Calu3 (cell line): ENCODE measurements at regions not wholly inside any gene's neighbourhood (a gene's known extent, or its start where the extent isn't known, plus 50 kb on each side); places are given as distances from the start of the nearest gene placed in this dataset.

Experiments
- BruUV-seq: library from RNA; stranded (reverse); fragments of 400-500 nt; replicated peaks from 2 replicates; lab custom pipeline; 2021; lab: Mats Ljungman, UMichigan
- CTCF ChIA-PET: fragments of 300-600 bp; sonication (Branson Sonifier 250); formaldehyde crosslinking; loops from one replicate; lab custom pipeline; 2022; ENCODE audit warnings: antibody characterized with exemption; lab: Charles Lee
- DNase-seq: peaks from one replicate; pipeline ENCODE4 v3.0.0; 2022
- H3K27ac Mint-ChIP-seq: one replicate; pipeline ENCODE4 v1.8.0; 2022; ENCODE audit warnings: mixed read lengths; ENCODE audit not compliant: unreplicated experiment
- H3K27me3 Mint-ChIP-seq: one replicate; pipeline ENCODE4 v1.8.0; 2022; ENCODE audit warnings: mixed read lengths; ENCODE audit not compliant: unreplicated experiment
- H3K36me3 Mint-ChIP-seq: one replicate; pipeline ENCODE4 v1.8.0; 2022; ENCODE audit warnings: mild to moderate bottlenecking, moderate library complexity, mixed read lengths; ENCODE audit not compliant: insufficient read depth, unreplicated experiment
- H3K4me1 Mint-ChIP-seq: one replicate; pipeline ENCODE4 v1.8.0; 2022; ENCODE audit warnings: mild to moderate bottlenecking, low read depth, mixed read lengths; ENCODE audit not compliant: unreplicated experiment
- H3K4me3 Mint-ChIP-seq: one replicate; pipeline ENCODE4 v1.8.0; 2022; ENCODE audit warnings: mild to moderate bottlenecking, low read depth, moderate library complexity, mixed read lengths; ENCODE audit not compliant: unreplicated experiment
- H3K9me3 Mint-ChIP-seq: one replicate; pipeline ENCODE4 v1.8.0; 2022; ENCODE audit warnings: low read depth, mixed read lengths; ENCODE audit not compliant: unreplicated experiment
- CTCF ChIP-seq: fragments of 200-600 bp; IDR thresholded peaks from one replicate; pipeline ENCODE4 v1.8.0; 2022; ENCODE audit warnings: antibody characterized with exemption; ENCODE audit not compliant: unreplicated experiment
- intact Hi-C: fragments of 100-400 bp; cut with micrococcal nuclease; formaldehyde crosslinking; loops from one replicate; pipeline ENCODE4 v1.10.0; 2022; ENCODE audit not compliant: unreplicated experiment

GRCh38 chr14:62081012-62081612 lies 318.9 kb downstream of the SNAPC1 start:
- no peak for DNase-seq
- intact Hi-C loops, result no loop called here

DNA sequence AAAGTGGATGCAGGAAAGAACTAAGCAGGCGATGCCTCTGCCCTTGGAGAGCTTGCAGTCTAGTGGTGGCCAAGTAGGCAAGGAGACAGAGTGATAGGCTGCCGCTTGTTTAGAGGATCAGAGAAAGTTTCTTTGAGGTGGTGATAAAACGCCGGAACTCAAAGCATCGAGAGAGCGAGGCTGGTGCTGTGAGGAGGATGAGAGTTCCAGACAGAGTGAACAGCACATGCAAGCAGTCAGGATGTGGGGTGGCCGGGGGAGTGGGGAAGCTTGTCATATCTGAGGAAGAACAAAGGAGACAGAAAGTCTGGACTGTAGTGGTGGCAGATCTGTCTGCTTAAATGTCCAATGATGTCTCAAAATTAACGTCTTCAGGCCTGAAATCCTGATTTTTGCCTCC lies 319.7 kb downstream of the SNAPC1 start:
- BruUV-seq, result no TSS peak
- no peak overlapping the region for H3K27ac Mint-ChIP-seq
- no peaks in the 10 kb centered on the region for H3K4me1 Mint-ChIP-seq
- H3K9me3 Mint-ChIP-seq, result peaks cover 2% of the 10 kb centered on the region
- no peak for DNase-seq
- CTCF ChIA-PET, result no interaction called here
- H3K36me3 Mint-ChIP-seq, result no peaks in the 10 kb centered on the region
- H3K27me3 Mint-ChIP-seq, result no peaks in the 10 kb centered on the region
- no peak for TF ChIP-seq CTCF
- no peak overlapping the region for H3K4me3 Mint-ChIP-seq
- intact Hi-C loops, result no loop called here

More at GRCh38 chr14:62081012-62081612, 318.9 kb downstream of the SNAPC1 start:
- H3K27ac Mint-ChIP-seq, result no peak overlapping the region
- CTCF ChIA-PET, result no interaction called here
- H3K36me3 Mint-ChIP-seq, result no peaks in the 10 kb centered on the region
- peaks cover 2% of the 10 kb centered on the region for H3K9me3 Mint-ChIP-seq
- no peak for TF ChIP-seq CTCF
- BruUV-seq, result no TSS peak
- H3K27me3 Mint-ChIP-seq, result no peaks in the 10 kb centered on the region
- H3K4me3 Mint-ChIP-seq, result no peak overlapping the region
- H3K4me1 Mint-ChIP-seq, result no peaks in the 10 kb centered on the region

DNA sequence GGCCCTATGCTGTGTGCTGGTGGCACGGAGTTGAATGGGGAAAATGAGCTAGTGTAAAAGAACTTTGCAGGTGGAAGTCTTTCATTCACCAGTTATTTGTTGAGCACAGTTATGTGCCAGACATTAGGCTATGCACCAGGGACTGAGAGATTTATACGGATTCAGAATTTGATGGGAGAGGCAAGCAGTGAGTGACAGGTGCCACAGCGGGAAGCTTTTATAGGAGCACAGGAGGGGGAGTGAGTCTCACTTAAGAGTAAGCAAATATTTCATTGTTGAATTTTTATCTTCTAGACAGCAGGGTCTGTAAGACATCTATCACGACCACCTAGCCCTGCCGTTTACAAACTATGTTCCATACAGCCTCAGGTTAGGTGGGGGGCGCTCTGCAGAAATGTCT lies 320.6 kb downstream of the SNAPC1 start:
- intact Hi-C loops, result no loop called here
- no TSS peak for BruUV-seq
- Mint-ChIP-seq H3K4me3 (no peak overlapping the region), H3K9me3 (peaks cover 2% of the 10 kb centered on the region), H3K27me3 (no peaks in the 10 kb centered on the region), H3K4me1 (no peaks in the 10 kb centered on the region), H3K27ac (no peak overlapping the region), H3K36me3 (no peaks in the 10 kb centered on the region)
- CTCF ChIA-PET, result no interaction called here
- DNase-seq, result no peak
- no peak for TF ChIP-seq CTCF

DNA sequence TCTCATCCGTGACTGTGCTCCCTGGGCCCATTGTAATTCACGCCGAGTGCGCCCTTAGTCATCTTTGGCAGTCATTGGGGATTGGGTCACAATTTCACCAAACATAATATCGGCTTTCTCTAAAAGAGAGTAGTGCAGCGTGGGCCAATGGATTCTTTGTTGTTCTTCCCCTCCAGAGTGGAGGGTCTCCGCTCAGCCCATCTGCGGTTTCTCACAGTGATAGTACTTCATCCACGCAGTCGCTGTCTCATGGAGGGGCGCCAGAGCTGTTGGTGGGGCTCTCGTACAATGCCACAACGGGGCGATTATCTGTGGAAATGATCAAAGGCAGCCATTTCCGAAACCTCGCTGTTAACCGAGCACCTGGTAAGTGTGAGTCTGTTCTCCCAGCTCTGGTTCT lies 321.8 kb downstream of the SNAPC1 start:
- TF ChIP-seq CTCF, result no peak
- Mint-ChIP-seq H3K9me3 (peaks cover 2% of the 10 kb centered on the region), H3K27ac (no peak overlapping the region), H3K4me3 (no peak overlapping the region), H3K4me1 (no peaks in the 10 kb centered on the region), H3K27me3 (no peaks in the 10 kb centered on the region), H3K36me3 (no peaks in the 10 kb centered on the region)
- no peak for DNase-seq
- intact Hi-C loops, result no loop called here
- CTCF ChIA-PET, result no interaction called here
- BruUV-seq, result no TSS peak
